Small intestine (tissue), 7 donors: ENCODE measurements at regions not wholly inside any gene's neighbourhood (a gene's known extent, or its start where the extent isn't known, plus 50 kb on each side); places are given as distances from the start of the nearest gene placed in this dataset.
"Not testable (repeated sequence)": the region's sequence is repeated elsewhere in the genome, so short reads cannot be mapped to it uniquely, and the experiment has no call there.

Experiments
- DNase-seq, 2 donors: peaks; one replicate each; pipeline versions ENCODE4 v3.0.0 to v3.0.0-alpha.2; 2013
- FAIRE-seq: peaks from 2 replicates; lab custom pipeline; 2012; peaks lifted over from hg19 to GRCh38; lab: Jason Lieb, UNC
- H3K27ac ChIP-seq, 3 donors: one replicate each; pipeline ENCODE4 v1.5.1; 2013; ENCODE audit warnings: low read length in 2 of 3, mild to moderate bottlenecking in 2 of 3, control low read depth in 1 of 3, inconsistent platforms in 1 of 3, low read depth in 1 of 3, moderate library complexity in 1 of 3
- H3K27me3 ChIP-seq, 3 donors: one replicate each; pipeline ENCODE4 v1.6.1; 2013; ENCODE audit warnings: low read length in 3 of 3, inconsistent platforms in 1 of 3; ENCODE audit not compliant: control insufficient read depth in 3 of 3, insufficient read depth in 3 of 3
- H3K36me3 ChIP-seq, 3 donors: one replicate each; pipeline ENCODE4 v1.6.1; 2013; ENCODE audit warnings: low read length in 3 of 3, inconsistent platforms in 1 of 3, low read depth in 1 of 3, mild to moderate bottlenecking in 1 of 3, moderate library complexity in 1 of 3; ENCODE audit not compliant: control insufficient read depth in 3 of 3, insufficient read depth in 2 of 3
- H3K4me1 ChIP-seq, 3 donors: one replicate each; pipeline ENCODE4 v1.6.1; 2013; ENCODE audit warnings: low read length in 2 of 3, inconsistent platforms in 1 of 3, low read depth in 1 of 3, mild to moderate bottlenecking in 1 of 3, moderate library complexity in 1 of 3; ENCODE audit not compliant: control insufficient read depth in 3 of 3, insufficient read depth in 2 of 3
- H3K4me3 ChIP-seq, 3 donors: one replicate each; pipeline ENCODE4 v1.5.1; 2013; ENCODE audit warnings: low read length in 3 of 3, control low read depth in 1 of 3, inconsistent platforms in 1 of 3, low read depth in 1 of 3, mild to moderate bottlenecking in 1 of 3, moderate library complexity in 1 of 3
- H3K9me3 ChIP-seq, 2 donors: one replicate each; pipeline ENCODE4 v1.6.1; 2013; ENCODE audit warnings: low read depth in 1 of 2, low read length in 1 of 2; ENCODE audit not compliant: control insufficient read depth in 2 of 2, insufficient read depth in 1 of 2
- WGBS, 3 donors: extraction: QIAGEN DNeasy Blood & Tissue Kit; methylation state at CpG; one replicate each; pipeline ENCODE4 v1.1.7; 2013; 5-methylcytosine and 5-hydroxymethylcytosine counted together
- donor health status: healthy with polysubstance abuse.
- donor health status: control.
- donor health status: control.
- donor health status: Bipolar disorder and iron deficiency.
- donor health status: healthy.

GRCh38 chr21:20270365-20271055, 727.7 kb upstream of the NCAM2 start:
- H3K9me3 ChIP-seq, result no peaks in the 10 kb centered on the region
- H3K36me3 ChIP-seq, result no peaks in the 10 kb centered on the region
- DNase-seq (no peak), FAIRE-seq (no peak)
- no peak overlapping the region for H3K27ac ChIP-seq
- no peaks in the 10 kb centered on the region for H3K4me1 ChIP-seq
- no peak overlapping the region for H3K4me3 ChIP-seq
- WGBS, 3 donors, result 85 to 86% (median 86%) methylated on average over 11 of the region's 11 CpGs
- no peaks in the 10 kb centered on the region for H3K27me3 ChIP-seq

GRCh38 chr21:20272791-20273362, 725.3 kb upstream of the NCAM2 start:
- no peaks in the 10 kb centered on the region for H3K9me3 ChIP-seq
- H3K4me3 ChIP-seq, result no peak overlapping the region
- WGBS, 3 donors, result 60 to 78% (median 77%) methylated on average over 5 of the region's 5 CpGs
- no peaks in the 10 kb centered on the region for H3K27me3 ChIP-seq
- H3K4me1 ChIP-seq, result no peaks in the 10 kb centered on the region
- H3K27ac ChIP-seq, result no peak overlapping the region
- no peaks in the 10 kb centered on the region for H3K36me3 ChIP-seq
- DNase-seq (no peak), FAIRE-seq (no peak)

GRCh38 chr21:20276377-20276776, 721.8 kb upstream of the NCAM2 start:
- H3K27me3 ChIP-seq, result no peaks in the 10 kb centered on the region
- no peaks in the 10 kb centered on the region for H3K36me3 ChIP-seq
- DNase-seq, result no peak
- H3K27ac ChIP-seq, result no peak overlapping the region
- no peaks in the 10 kb centered on the region for H3K4me1 ChIP-seq
- FAIRE-seq, result no peak
- no peak overlapping the region for H3K4me3 ChIP-seq
- H3K9me3 ChIP-seq, result no peaks in the 10 kb centered on the region

DNA sequence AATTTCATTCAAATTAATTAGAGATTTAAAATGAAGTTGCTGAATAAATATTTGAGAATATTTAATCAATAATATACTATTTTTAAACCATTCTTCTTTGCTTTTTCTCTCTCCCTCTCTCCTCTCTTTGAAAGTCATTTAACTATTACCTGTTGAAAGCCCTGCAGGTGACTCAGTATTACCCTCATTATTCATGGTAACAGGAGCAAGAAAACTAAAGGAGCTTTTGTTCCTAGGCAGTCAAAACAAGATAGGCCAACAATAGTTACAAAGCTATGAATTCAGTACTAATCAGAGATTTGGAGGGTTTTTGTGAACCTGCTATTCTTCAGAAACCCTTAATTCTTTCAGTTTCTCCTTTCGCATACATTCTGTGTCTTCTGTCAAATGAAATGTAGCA, 721.3 kb upstream of the NCAM2 start:
- H3K27ac ChIP-seq, result no peak overlapping the region
- 86 to 100% (median 90%) methylated on average over 1 of the region's 1 CpG for WGBS, 3 donors
- no peaks in the 10 kb centered on the region for H3K36me3 ChIP-seq
- FAIRE-seq, result no peak
- no peak overlapping the region for H3K4me3 ChIP-seq
- DNase-seq, result no peak
- H3K4me1 ChIP-seq, result no peaks in the 10 kb centered on the region
- H3K9me3 ChIP-seq, result no peaks in the 10 kb centered on the region
- H3K27me3 ChIP-seq, result no peaks in the 10 kb centered on the region

DNA sequence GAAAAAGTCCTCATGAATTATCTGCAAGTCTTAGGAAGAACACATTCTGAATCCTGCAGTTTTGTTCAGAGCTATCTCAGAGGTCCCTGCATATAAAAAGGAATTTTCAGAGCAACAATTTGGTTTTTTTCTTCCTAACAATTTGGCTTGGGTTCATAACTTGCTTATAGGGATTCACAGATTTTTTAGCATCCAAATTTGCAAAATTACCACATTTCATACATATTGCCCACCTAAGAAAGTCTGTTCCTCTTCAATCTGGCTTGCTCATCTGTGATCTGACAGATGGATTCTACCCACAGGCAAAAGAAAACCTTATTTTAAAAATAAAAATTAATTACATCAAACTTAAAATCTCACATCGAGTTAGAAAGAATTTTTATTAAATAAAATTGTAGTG, 714.4 kb upstream of the NCAM2 start:
- no peaks in the 10 kb centered on the region for H3K4me1 ChIP-seq
- no peak for DNase-seq
- no peaks in the 10 kb centered on the region for H3K27me3 ChIP-seq
- no peak overlapping the region for H3K27ac ChIP-seq
- H3K36me3 ChIP-seq, result no peaks in the 10 kb centered on the region
- no peak overlapping the region for H3K4me3 ChIP-seq
- WGBS, 3 donors, result 68 to 75% (median 73%) methylated on average over 1 of the region's 1 CpG
- no peaks in the 10 kb centered on the region for H3K9me3 ChIP-seq
- FAIRE-seq, result no peak

GRCh38 chr21:20292280-20292679, 705.9 kb upstream of the NCAM2 start:
- FAIRE-seq (no peak), DNase-seq (no peak)
- no peak overlapping the region for H3K27ac ChIP-seq
- H3K4me1 ChIP-seq, result no peaks in the 10 kb centered on the region
- peaks cover 0 to 4% of the 10 kb centered on the region in 2 donors for H3K9me3 ChIP-seq
- H3K4me3 ChIP-seq, result no peak overlapping the region
- 70 to 75% (median 73%) methylated on average over 2 of the region's 2 CpGs for WGBS, 3 donors
- H3K36me3 ChIP-seq, result no peaks in the 10 kb centered on the region
- H3K27me3 ChIP-seq, result no peaks in the 10 kb centered on the region

DNA sequence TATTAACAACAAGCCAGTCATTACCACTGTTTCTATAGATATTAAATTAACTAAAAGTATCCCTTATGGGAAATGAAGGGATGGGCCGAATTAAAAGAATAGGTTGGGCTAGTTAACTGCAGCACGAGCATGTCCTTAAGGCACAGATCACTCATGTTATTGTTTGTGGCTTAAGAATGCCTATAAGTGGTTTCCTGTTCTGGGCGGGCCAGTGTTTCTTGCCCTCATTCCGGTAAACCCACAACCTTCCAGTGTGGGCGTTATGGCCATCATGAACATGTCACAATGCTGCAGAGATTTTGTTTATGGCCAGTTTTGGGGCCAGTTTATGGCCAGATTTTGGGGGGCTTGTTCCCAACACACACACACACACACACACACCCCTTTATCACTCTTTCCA, 705.4 kb upstream of the NCAM2 start:
- H3K4me3 ChIP-seq, H3K27ac ChIP-seq, H3K4me1 ChIP-seq, H3K27me3 ChIP-seq, DNase-seq, H3K9me3 ChIP-seq, FAIRE-seq, H3K36me3 ChIP-seq: not testable (repeated sequence)
- WGBS, 3 donors, result 72 to 89% (median 76%) methylated on average over 5 of the region's 5 CpGs

DNA sequence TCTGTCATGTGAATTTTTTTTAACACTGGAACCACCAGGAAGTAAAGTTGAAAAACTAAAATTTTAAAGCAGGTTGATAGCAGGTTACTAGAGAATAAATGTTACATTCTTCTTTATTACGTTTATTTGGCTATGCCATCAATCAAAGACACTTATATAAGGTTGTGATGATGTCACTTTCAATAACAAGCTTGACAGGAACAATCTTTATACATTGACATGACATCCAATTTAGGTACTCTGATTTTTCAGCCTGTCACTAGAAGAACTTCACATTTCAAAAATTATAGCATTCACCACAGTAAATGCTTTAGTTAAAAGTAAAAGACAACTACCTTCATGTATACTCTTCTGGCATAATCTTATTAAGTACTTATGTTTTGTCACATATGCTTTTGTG, 696.8 kb upstream of the NCAM2 start:
- no peak overlapping the region for H3K27ac ChIP-seq
- H3K4me1 ChIP-seq, result no peaks in the 10 kb centered on the region
- no peaks in the 10 kb centered on the region for H3K36me3 ChIP-seq
- 26 to 54% (median 31%) methylated on average over 1 of the region's 1 CpG for WGBS, 3 donors
- H3K4me3 ChIP-seq, result no peak overlapping the region
- FAIRE-seq (no peak), DNase-seq (no peak)
- H3K27me3 ChIP-seq, result no peaks in the 10 kb centered on the region
- H3K9me3 ChIP-seq, result peaks cover 0 to 2% of the 10 kb centered on the region in 2 donors

DNA sequence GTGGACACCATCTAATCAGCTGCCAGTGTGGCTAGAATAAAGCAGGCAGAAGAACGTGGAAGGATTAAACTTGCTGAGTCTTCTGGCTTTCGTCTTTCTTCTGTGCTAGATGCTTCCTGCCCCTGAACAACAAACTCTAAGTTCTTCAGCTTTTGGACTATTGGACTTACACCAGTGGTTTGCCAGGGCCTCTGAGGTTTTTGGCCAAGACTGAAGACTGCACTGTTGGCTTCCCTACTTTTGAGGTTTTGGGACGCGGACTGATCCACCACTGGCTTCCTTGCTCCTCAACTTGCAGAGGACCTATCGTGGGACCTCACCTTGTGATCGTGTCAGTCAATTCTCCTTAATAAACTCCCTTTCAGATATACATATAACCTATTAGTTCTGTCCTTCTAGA, 696.1 kb upstream of the NCAM2 start:
- no peaks in the 10 kb centered on the region for H3K4me1 ChIP-seq
- peaks cover 0 to 2% of the 10 kb centered on the region in 2 donors for H3K9me3 ChIP-seq
- H3K36me3 ChIP-seq, result no peaks in the 10 kb centered on the region
- H3K4me3 ChIP-seq, result no peak overlapping the region
- no peak overlapping the region for H3K27ac ChIP-seq
- 78 to 96% (median 80%) methylated on average over 6 of the region's 6 CpGs for WGBS, 3 donors
- FAIRE-seq, result no peak
- no peaks in the 10 kb centered on the region for H3K27me3 ChIP-seq
- DNase-seq, result no peak
